HEK293 (cell line): ENCODE measurements at regions not wholly inside any gene's neighbourhood (a gene's known extent, or its start where the extent isn't known, plus 50 kb on each side); places are given as distances from the start of the nearest gene placed in this dataset.

ENCODE experiments used
- MZF1 ChIP-seq: fragments of 450-650 bp; formaldehyde crosslinking; IDR thresholded peaks from 2 replicates; pipeline ENCODE4 v1.5.1; 2017; ENCODE audit warnings: missing biosample characterization, missing genetic modification characterization, borderline replicate concordance
- ZBTB17 ChIP-seq: fragments of 450-650 bp; formaldehyde crosslinking; IDR thresholded peaks from 2 replicates; pipeline ENCODE4 v1.5.1; 2016; ENCODE audit warnings: missing biosample characterization, missing genetic modification characterization
- ZNF248 ChIP-seq: fragments of 450-650 bp; formaldehyde crosslinking; IDR thresholded peaks from 2 replicates; pipeline ENCODE4 v1.5.1; 2017; ENCODE audit warnings: missing biosample characterization, missing genetic modification characterization
- ZNF335 ChIP-seq: fragments of 450-650 bp; formaldehyde crosslinking; conservative IDR thresholded peaks from 2 replicates; pipeline ENCODE4 v1.5.1; 2016; ENCODE audit warnings: missing biosample characterization, missing genetic modification characterization
- TF ChIP-seq, protein P1 (sequence below): fragments of 450-650 bp; formaldehyde crosslinking; IDR thresholded peaks from 2 replicates; pipeline ENCODE4 v1.5.1; 2016; ENCODE audit warnings: missing biosample characterization, missing genetic modification characterization

- TF ChIP-seq ZNF335 (no peak), MZF1 (tag by site-specific recombination) (no peak), ZNF248 (tag by site-specific recombination) (no peak), ZBTB17 (no peak)
- TF ChIP-seq, protein P1, sequence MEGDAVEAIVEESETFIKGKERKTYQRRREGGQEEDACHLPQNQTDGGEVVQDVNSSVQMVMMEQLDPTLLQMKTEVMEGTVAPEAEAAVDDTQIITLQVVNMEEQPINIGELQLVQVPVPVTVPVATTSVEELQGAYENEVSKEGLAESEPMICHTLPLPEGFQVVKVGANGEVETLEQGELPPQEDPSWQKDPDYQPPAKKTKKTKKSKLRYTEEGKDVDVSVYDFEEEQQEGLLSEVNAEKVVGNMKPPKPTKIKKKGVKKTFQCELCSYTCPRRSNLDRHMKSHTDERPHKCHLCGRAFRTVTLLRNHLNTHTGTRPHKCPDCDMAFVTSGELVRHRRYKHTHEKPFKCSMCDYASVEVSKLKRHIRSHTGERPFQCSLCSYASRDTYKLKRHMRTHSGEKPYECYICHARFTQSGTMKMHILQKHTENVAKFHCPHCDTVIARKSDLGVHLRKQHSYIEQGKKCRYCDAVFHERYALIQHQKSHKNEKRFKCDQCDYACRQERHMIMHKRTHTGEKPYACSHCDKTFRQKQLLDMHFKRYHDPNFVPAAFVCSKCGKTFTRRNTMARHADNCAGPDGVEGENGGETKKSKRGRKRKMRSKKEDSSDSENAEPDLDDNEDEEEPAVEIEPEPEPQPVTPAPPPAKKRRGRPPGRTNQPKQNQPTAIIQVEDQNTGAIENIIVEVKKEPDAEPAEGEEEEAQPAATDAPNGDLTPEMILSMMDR, result no peak
Measured at GRCh38 chr1:239757716-239758115, 334.0 kb upstream of the FMN2 start.
